Cardiac muscle cell (in vitro differentiated cells and primary cell): ENCODE measurements at regions not wholly inside any gene's neighbourhood (a gene's known extent, or its start where the extent isn't known, plus 50 kb on each side); places are given as distances from the start of the nearest gene placed in this dataset.
"Not testable (repeated sequence)": the region's sequence is repeated elsewhere in the genome, so short reads cannot be mapped to it uniquely, and the experiment has no call there.

Source experiments
- DNase-seq, 2 donors: peaks; one replicate each; pipeline versions ENCODE4 v3.0.0 to v3.0.0-alpha.2; 2010 to 2017; ENCODE audit warnings: low read depth in 1 of 2, low spot score in 1 of 2
- H3K27ac ChIP-seq: fragments of 200-600 bp; sonication (generic); 2 replicates; pipeline ENCODE4 v1.5.1; 2016
- H3K27me3 ChIP-seq: fragments of 200-600 bp; sonication (generic); 2 replicates; pipeline ENCODE4 v1.6.0; 2016; ENCODE audit warnings: control low read depth
- H3K36me3 ChIP-seq: fragments of 200-600 bp; sonication (generic); 2 replicates; pipeline ENCODE4 v1.5.1; 2016; ENCODE audit warnings: control low read depth
- H3K4me1 ChIP-seq: fragments of 200-600 bp; sonication (generic); 2 replicates; pipeline ENCODE4 v1.8.1; 2017; ENCODE audit warnings: low read depth, mild to moderate bottlenecking, mixed run types
- H3K4me3 ChIP-seq: fragments of 200-600 bp; sonication (generic); 2 replicates; pipeline ENCODE4 v1.5.1; 2016; ENCODE audit warnings: mild to moderate bottlenecking
- H3K9me3 ChIP-seq: fragments of 200-600 bp; sonication (generic); 2 replicates; pipeline ENCODE4 v1.5.1; 2017; ENCODE audit warnings: low read depth, mild to moderate bottlenecking, control low read depth
- CTCF ChIP-seq: IDR thresholded peaks from 2 replicates; pipeline ENCODE4 v1.5.1; 2012; ENCODE audit warnings: low read depth, mild to moderate bottlenecking, low read length

GRCh38 chr6:134795691-134796090, 154.2 kb downstream of the ALDH8A1 start:
- Histone ChIP-seq H3K27me3 (no peaks in the 10 kb centered on the region), H3K9me3 (no peaks in the 10 kb centered on the region), H3K4me1 (peaks cover 25% of the 10 kb centered on the region), H3K4me3 (no peak overlapping the region), H3K27ac (peak overlapping the region; percentile 57), H3K36me3 (no peaks in the 10 kb centered on the region)
- TF ChIP-seq CTCF, result no peak
- DNase-seq, result peak in 1 of 2 donors; percentile 51

GRCh38 chr6:134795001-134795400, 154.9 kb downstream of the ALDH8A1 start:
- Histone ChIP-seq H3K4me1 (peaks cover 25% of the 10 kb centered on the region), H3K36me3 (no peaks in the 10 kb centered on the region), H3K27me3 (no peaks in the 10 kb centered on the region), H3K27ac (peak overlapping the region; percentile 57), H3K4me3 (no peak overlapping the region), H3K9me3 (no peaks in the 10 kb centered on the region)
- peak in 1 of 2 donors; percentile 73 for DNase-seq
- TF ChIP-seq CTCF, result no peak

GRCh38 chr6:134791243-134791843, 158.6 kb downstream of the ALDH8A1 start:
- peaks cover 12% of the 10 kb centered on the region for H3K4me1 ChIP-seq
- not testable (repeated sequence) for H3K27ac ChIP-seq, DNase-seq, H3K9me3 ChIP-seq, H3K4me3 ChIP-seq, H3K36me3 ChIP-seq, H3K27me3 ChIP-seq

GRCh38 chr6:134787261-134787877, 162.5 kb downstream of the ALDH8A1 start:
- Histone ChIP-seq H3K9me3 (peaks cover 2% of the 10 kb centered on the region), H3K36me3 (no peaks in the 10 kb centered on the region), H3K27me3 (no peaks in the 10 kb centered on the region), H3K27ac (no peak overlapping the region), H3K4me3 (no peak overlapping the region), H3K4me1 (no peaks in the 10 kb centered on the region)
- peak in 1 of 2 donors; percentile 36 for DNase-seq
- no peak for TF ChIP-seq CTCF

GRCh38 chr6:134784336-134784735, 165.6 kb downstream of the ALDH8A1 start:
- Histone ChIP-seq H3K9me3 (peaks cover 2% of the 10 kb centered on the region), H3K27me3 (no peaks in the 10 kb centered on the region), H3K4me1 (no peaks in the 10 kb centered on the region), H3K27ac (no peak overlapping the region), H3K4me3 (no peak overlapping the region), H3K36me3 (no peaks in the 10 kb centered on the region)
- no peak for TF ChIP-seq CTCF
- DNase-seq, result no peak

- no peak for DNase-seq
- no peaks in the 10 kb centered on the region for H3K9me3 ChIP-seq
- no peaks in the 10 kb centered on the region for H3K27me3 ChIP-seq
- no peak for TF ChIP-seq CTCF
- no peaks in the 10 kb centered on the region for H3K36me3 ChIP-seq
- H3K27ac ChIP-seq, result no peak overlapping the region
- H3K4me3 ChIP-seq, result no peak overlapping the region
- no peaks in the 10 kb centered on the region for H3K4me1 ChIP-seq
Observed at GRCh38 chr6:134778431-134778830, 171.5 kb downstream of the ALDH8A1 start.
